Karpas-422 (cell line): ENCODE measurements at regions not wholly inside any gene's neighbourhood (a gene's known extent, or its start where the extent isn't known, plus 50 kb on each side); places are given as distances from the start of the nearest gene placed in this dataset.
"Not testable (repeated sequence)": the region's sequence is repeated elsewhere in the genome, so short reads cannot be mapped to it uniquely, and the experiment has no call there.

Experiments
- DNase-seq: peaks from one replicate; pipeline ENCODE4 v3.0.0-alpha.2; 2015
- H2AFZ ChIP-seq: fragments of 200-600 bp; sonication (generic); 2 replicates; pipeline ENCODE4 v1.6.1; 2014; ENCODE audit warnings: antibody characterized with exemption, low read length, mixed read lengths
- H3K27ac ChIP-seq: fragments of 200-600 bp; sonication (generic); 2 replicates; pipeline ENCODE4 v1.5.1; 2014; ENCODE audit warnings: mild to moderate bottlenecking, low read length, moderate library complexity
- H3K27me3 ChIP-seq: fragments of 200-600 bp; sonication (generic); 2 replicates; pipeline ENCODE4 v1.6.1; 2014; ENCODE audit warnings: low read length, mixed read lengths
- H3K36me3 ChIP-seq: fragments of 200-600 bp; sonication (generic); 2 replicates; pipeline ENCODE4 v1.6.1; 2014; ENCODE audit warnings: low read length, mixed read lengths; ENCODE audit not compliant: insufficient read depth
- H3K4me1 ChIP-seq: fragments of 200-600 bp; sonication (generic); 2 replicates; pipeline ENCODE4 v1.6.1; 2014; ENCODE audit warnings: mild to moderate bottlenecking, low read length, mixed read lengths
- H3K4me2 ChIP-seq: fragments of 200-600 bp; sonication (generic); 2 replicates; pipeline ENCODE4 v1.6.1; 2014; ENCODE audit warnings: low read length, low read depth, mild to moderate bottlenecking; ENCODE audit not compliant: poor library complexity, severe bottlenecking
- H3K4me3 ChIP-seq: fragments of 200-600 bp; sonication (generic); 2 replicates; pipeline ENCODE4 v1.5.1; 2014; ENCODE audit warnings: mild to moderate bottlenecking, antibody characterized with exemption, low read length, mixed read lengths
- H3K79me2 ChIP-seq: fragments of 200-600 bp; sonication (generic); 2 replicates; pipeline ENCODE4 v1.6.1; 2014; ENCODE audit warnings: mild to moderate bottlenecking, low read length, mixed read lengths
- H3K9ac ChIP-seq: fragments of 200-600 bp; sonication (generic); 2 replicates; pipeline ENCODE4 v1.6.0; 2014; ENCODE audit warnings: low read length
- H3K9me2 ChIP-seq: fragments of 200-600 bp; sonication (generic), shearing (Covaris generic); replicated peaks from 2 replicates; pipeline ENCODE4 v1.6.0; 2014; ENCODE audit warnings: mild to moderate bottlenecking, low read length, moderate library complexity; ENCODE audit not compliant: insufficient read depth
- H3K9me3 ChIP-seq: fragments of 300-700, 200-600 bp; sonication (generic); 2 replicates; pipeline ENCODE4 v1.6.1; 2014; ENCODE audit warnings: low read length, mixed read lengths
- H4K20me1 ChIP-seq: fragments of 200-600 bp; sonication (generic); 2 replicates; pipeline ENCODE4 v1.6.1; 2014; ENCODE audit warnings: mild to moderate bottlenecking, antibody characterized with exemption, low read length, low read depth; ENCODE audit not compliant: insufficient read depth

DNA sequence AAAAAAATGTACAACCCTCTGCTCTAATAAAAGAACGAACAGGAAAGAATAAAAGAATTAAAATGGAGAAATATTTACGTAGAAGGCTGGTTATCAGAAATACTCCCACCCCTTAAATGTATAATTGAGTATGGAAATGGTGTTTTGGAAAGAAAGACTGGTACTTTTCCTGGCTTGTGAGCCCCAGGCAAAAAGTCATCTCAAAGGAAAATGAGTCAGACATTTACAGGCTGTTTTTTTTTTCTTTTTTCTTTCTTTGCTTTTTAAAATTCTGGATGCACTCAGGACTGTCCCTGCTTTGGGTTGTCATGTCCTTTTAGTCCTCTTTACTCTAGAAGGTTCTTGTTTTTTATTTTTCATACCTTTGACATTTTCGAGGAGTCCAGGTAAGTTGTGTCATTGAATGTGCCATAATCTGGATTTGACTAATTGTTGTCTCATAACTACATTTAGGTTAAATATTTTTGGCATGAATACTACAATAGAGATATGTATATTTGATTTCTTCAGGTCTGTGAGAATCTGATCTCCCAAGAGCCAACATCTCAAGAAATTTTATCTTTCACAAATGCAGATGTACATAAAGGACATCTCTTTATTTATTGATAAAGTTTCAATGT is 313.0 kb upstream of the GLI3 start:
- H3K9ac ChIP-seq: no peak overlapping the region
- DNase-seq: no peak
- H3K27me3 ChIP-seq: no peaks in the 10 kb centered on the region
- no peaks in the 10 kb centered on the region for H3K4me1 ChIP-seq
- H3K79me2 ChIP-seq: no peaks in the 10 kb centered on the region
- H3K36me3 ChIP-seq: no peaks in the 10 kb centered on the region
- H3K27ac ChIP-seq: no peak overlapping the region
- no peak overlapping the region for H3K4me3 ChIP-seq
- H3K9me3 ChIP-seq: peaks cover 5% of the 10 kb centered on the region; the same call in 1 of the 2 replicates
- H4K20me1 ChIP-seq: no peaks in the 10 kb centered on the region
- 0 out of 2 replicates have a peak, but pooled peaks cover 3% of the 10 kb centered on the region for H3K9me2 ChIP-seq
- H3K4me2 ChIP-seq: no peak overlapping the region
- H2AFZ ChIP-seq: no peak overlapping the region

DNA sequence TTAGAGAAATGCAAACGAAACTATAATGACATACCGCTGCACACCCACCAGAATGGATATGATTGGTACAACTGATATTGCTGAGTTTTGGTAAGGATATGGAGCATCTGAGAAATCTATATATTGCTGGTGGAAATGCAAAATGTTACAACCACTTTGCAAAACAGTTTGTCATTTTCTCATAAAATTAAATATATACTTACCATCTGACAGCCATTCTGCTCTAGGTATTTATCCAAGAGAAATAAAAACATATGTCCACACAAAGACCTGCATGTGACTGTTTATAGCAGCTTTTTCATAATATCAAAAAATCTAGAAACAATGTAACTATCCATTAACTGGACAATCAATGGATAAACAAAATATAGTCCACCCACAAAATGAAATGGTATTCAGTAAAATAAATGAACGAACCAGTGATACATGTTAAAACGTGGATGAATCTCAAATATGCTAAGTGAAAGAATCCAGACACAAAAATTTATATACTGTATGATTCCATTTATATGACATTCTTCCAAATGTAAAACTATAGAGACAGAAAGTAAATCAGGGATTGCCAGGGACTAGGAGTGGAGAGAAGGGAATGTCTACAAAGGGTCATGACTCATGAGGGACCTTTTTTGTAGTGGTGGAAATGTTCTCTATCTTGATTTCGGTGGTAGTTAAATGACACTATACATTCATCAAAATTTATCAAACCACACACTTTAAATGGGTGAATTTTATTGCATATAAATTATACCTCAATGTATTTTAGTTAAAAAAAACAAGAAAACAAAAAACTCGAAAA is 312.0 kb upstream of the GLI3 start:
- Histone ChIP-seq H4K20me1 (no peaks in the 10 kb centered on the region), H2AFZ (no peak overlapping the region), H3K9me2 (0 out of 2 replicates have a peak, but pooled peaks cover 3% of the 10 kb centered on the region), H3K4me1 (no peaks in the 10 kb centered on the region), H3K27me3 (no peaks in the 10 kb centered on the region), H3K27ac (no peak overlapping the region), H3K79me2 (no peaks in the 10 kb centered on the region), H3K4me2 (no peak overlapping the region), H3K36me3 (no peaks in the 10 kb centered on the region), H3K4me3 (no peak overlapping the region), H3K9ac (no peak overlapping the region), H3K9me3 (peaks cover 8% of the 10 kb centered on the region; the same call in 1 of the 2 replicates)
- no peak for DNase-seq

DNA sequence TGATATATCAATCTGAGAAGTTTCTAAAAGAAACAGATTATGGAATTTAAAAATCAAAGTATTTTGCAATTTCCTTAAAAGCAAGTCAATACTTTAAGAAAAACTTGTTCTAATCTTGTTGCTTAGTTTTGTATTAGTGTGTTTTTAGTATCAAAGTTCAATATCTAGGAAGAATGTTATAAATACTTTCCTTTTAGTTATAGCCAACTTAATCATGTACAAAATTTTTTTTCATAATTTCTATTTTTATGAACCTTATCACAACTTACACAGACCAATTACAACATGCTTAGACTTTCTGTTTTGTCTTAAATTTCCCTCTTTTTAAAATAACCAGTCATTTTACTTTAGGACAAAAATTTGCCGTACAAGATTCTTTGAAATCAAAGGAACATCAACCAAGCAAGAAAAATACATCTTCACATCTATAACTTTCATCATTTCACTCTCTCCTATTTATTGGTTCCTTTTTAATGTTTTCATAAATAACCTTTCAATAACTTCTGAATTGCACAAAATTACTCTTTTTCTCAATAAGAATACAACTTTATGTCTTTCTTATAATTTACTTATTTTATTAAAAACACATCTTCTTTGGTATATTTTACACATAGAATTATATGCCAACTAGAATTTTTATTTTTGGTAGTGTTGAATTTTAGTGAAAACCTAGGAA is 308.2 kb upstream of the GLI3 start:
- H4K20me1 ChIP-seq: no peaks in the 10 kb centered on the region
- no peak for DNase-seq

DNA sequence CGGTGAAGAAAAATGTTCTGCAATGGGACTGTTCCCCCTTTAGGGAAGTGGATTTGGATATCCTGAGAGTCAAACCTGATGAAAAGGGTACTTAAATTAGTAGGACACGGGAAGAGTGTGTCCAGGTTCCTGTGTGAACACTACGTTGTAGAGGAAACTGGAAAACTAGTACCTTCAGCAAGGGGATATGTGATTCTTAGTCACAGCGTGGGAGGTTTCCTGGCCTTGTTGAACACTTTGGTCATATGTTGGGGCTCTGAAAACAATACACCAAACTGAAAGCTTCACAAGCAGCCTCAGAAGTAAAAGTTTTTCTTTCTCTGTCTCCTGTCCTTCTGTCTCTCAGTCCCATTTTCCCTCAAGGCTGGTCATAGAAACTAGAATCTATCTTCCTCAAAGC is 306.9 kb upstream of the GLI3 start:
- no peaks in the 10 kb centered on the region for H3K4me1 ChIP-seq

More for the DNA sequence above, 308.2 kb upstream of the GLI3 start:
- Histone ChIP-seq H3K4me1 (no peaks in the 10 kb centered on the region), H3K4me2 (no peak overlapping the region), H3K4me3 (no peak overlapping the region), H3K79me2 (no peaks in the 10 kb centered on the region), H3K9me2 (0 out of 2 replicates have a peak, but pooled peaks cover 3% of the 10 kb centered on the region), H3K27me3 (no peaks in the 10 kb centered on the region), H2AFZ (no peak overlapping the region), H3K9ac (no peak overlapping the region), H3K9me3 (peaks cover 8% of the 10 kb centered on the region; the same call in 1 of the 2 replicates), H3K27ac (no peak overlapping the region), H3K36me3 (no peaks in the 10 kb centered on the region)

DNA sequence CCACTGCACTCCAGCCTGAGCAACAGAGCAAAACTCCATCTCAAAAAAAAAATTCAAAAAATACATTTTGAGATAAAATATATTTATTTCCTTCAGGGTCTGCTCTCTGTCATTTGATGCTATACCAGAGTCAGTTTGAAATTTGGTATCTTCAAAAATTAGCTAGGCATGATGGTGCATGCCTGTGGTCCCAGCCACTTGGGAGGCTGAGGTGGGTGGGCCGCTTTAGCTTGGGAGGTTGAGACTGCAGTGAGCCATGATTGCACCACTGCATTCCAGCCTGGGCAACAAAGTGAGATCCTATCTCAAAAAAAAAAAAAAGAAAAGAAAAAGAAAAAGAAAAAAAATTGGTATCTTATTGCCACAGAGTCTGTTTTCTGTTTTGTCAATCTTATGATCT is 305.4 kb upstream of the GLI3 start:
- H3K27ac ChIP-seq, H3K9me3 ChIP-seq, H3K79me2 ChIP-seq, H3K9me2 ChIP-seq, H3K9ac ChIP-seq, H4K20me1 ChIP-seq, H3K4me3 ChIP-seq, DNase-seq, H2AFZ ChIP-seq, H3K36me3 ChIP-seq, H3K4me1 ChIP-seq, H3K4me2 ChIP-seq, H3K27me3 ChIP-seq: not testable (repeated sequence)

More for the DNA sequence above, 306.9 kb upstream of the GLI3 start:
- Histone ChIP-seq H3K9me2 (0 out of 2 replicates have a peak, but pooled peaks cover 3% of the 10 kb centered on the region), H3K9ac (no peak overlapping the region), H4K20me1 (no peaks in the 10 kb centered on the region), H3K9me3 (peaks cover 8% of the 10 kb centered on the region; the same call in 1 of the 2 replicates), H3K27me3 (no peaks in the 10 kb centered on the region), H3K4me2 (no peak overlapping the region), H2AFZ (no peak overlapping the region), H3K4me3 (no peak overlapping the region), H3K36me3 (no peaks in the 10 kb centered on the region), H3K79me2 (no peaks in the 10 kb centered on the region), H3K27ac (no peak overlapping the region)
- no peak for DNase-seq

DNA sequence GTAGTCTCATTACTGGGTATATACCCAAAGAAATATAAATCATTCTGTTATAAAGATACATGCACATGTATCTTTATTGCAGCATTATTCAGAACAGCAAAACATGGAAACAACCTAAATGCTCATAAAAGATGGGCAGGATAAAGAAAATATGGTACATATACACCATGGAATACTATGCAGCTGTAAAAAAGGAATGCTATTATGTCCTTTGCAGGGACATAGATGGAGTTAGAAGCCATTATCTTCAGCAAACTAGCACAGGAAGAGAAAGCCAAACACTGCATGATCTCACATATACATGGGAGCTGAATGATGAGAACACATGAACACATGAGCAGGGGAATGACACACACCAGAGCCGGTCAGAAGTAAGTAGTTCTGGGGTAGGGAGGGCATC is 297.4 kb upstream of the GLI3 start:
- H3K27me3 ChIP-seq: no peaks in the 10 kb centered on the region
- no peaks in the 10 kb centered on the region for H3K9me3 ChIP-seq
- H3K9ac ChIP-seq: no peak overlapping the region
- H3K9me2 ChIP-seq: no peaks in the 10 kb centered on the region
- no peak overlapping the region for H3K27ac ChIP-seq
- H3K4me2 ChIP-seq: no peak overlapping the region
- H3K4me1 ChIP-seq: no peaks in the 10 kb centered on the region
- no peaks in the 10 kb centered on the region for H3K36me3 ChIP-seq
- no peaks in the 10 kb centered on the region for H3K79me2 ChIP-seq
- no peaks in the 10 kb centered on the region for H4K20me1 ChIP-seq
- H3K4me3 ChIP-seq: no peak overlapping the region
- H2AFZ ChIP-seq: no peak overlapping the region
- no peak for DNase-seq

DNA sequence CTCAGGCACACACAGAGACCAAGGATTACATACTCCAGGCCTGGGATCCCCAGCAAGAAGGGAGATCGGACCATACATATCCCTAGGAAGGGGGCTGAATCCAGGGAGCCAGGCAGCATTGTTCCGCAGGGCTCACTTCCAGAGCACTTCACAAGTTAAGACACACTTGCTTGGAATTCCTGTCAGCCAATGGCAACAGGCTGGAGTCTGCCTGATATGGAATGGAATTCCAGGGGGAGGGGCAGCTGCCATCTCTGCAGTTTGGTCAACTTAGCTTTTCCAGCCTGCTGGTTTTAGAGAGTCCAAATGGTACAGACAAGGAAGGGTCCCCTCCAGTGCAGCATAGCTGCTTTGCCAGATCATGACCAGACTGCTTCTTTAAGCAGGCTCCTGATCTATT is 290.0 kb upstream of the GLI3 start:
- Histone ChIP-seq H3K4me2 (no peak overlapping the region), H3K9ac (no peak overlapping the region), H3K4me1 (no peaks in the 10 kb centered on the region), H3K27me3 (no peaks in the 10 kb centered on the region), H3K4me3 (no peak overlapping the region), H3K9me2 (no peaks in the 10 kb centered on the region), H3K27ac (no peak overlapping the region), H3K79me2 (no peaks in the 10 kb centered on the region), H4K20me1 (no peaks in the 10 kb centered on the region), H2AFZ (no peak overlapping the region), H3K9me3 (no peaks in the 10 kb centered on the region), H3K36me3 (no peaks in the 10 kb centered on the region)
- no peak for DNase-seq
